GM12873 (cell line): ENCODE measurements at regions not wholly inside any gene's neighbourhood (a gene's known extent, or its start where the extent isn't known, plus 50 kb on each side); places are given as distances from the start of the nearest gene placed in this dataset.

Experiments used
- TF ChIP-seq, protein P1 (sequence below): IDR thresholded peaks from 2 replicates; pipeline ENCODE4 v1.5.1; 2012; ENCODE audit warnings: low read depth, mild to moderate bottlenecking, moderate library complexity, low read length, control low read depth; ENCODE audit not compliant: insufficient read depth; ENCODE audit errors: missing control alignments

DNA sequence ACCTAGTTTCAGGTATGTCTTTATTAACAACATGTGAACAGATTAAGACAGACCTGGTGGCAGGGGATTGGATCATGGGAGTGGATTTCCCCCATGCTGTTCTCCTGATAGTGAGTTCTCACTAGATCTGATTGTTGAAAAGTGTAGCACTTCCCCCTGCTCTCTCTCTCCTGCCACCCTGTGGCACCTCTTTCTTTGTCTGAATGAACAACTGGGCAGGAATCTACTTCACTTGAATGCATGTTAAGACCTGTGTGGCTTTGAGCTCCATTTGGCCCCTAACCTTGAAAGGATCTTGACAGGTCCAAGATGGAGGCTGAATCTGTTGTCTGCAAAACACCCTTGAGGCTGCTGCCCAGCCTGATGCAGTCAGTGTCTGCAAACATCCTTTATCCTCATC lies 194.4 kb downstream of the RNF144A start:
- TF ChIP-seq, protein P1, sequence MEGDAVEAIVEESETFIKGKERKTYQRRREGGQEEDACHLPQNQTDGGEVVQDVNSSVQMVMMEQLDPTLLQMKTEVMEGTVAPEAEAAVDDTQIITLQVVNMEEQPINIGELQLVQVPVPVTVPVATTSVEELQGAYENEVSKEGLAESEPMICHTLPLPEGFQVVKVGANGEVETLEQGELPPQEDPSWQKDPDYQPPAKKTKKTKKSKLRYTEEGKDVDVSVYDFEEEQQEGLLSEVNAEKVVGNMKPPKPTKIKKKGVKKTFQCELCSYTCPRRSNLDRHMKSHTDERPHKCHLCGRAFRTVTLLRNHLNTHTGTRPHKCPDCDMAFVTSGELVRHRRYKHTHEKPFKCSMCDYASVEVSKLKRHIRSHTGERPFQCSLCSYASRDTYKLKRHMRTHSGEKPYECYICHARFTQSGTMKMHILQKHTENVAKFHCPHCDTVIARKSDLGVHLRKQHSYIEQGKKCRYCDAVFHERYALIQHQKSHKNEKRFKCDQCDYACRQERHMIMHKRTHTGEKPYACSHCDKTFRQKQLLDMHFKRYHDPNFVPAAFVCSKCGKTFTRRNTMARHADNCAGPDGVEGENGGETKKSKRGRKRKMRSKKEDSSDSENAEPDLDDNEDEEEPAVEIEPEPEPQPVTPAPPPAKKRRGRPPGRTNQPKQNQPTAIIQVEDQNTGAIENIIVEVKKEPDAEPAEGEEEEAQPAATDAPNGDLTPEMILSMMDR, result peak; percentile 26

DNA sequence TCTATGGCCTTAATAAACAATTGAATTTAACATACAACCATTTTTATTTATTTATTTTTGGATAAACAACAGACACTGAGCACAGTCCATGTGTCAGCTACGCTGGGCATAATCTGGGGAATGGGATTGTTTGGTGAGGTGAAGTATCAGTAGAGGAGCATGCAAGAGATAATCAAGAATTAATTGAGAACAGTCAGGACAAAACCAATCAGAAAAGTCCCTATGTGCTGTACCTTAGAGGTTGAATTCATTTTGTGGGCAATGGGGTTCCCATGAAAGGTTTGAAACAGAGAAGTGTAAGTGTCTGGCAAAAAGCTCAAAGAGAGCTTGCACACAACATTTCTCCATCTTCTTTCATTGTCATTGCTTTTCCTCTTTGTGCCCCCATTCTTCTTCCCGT lies 198.2 kb downstream of the RNF144A start:
- TF ChIP-seq, protein P1, result no peak

DNA sequence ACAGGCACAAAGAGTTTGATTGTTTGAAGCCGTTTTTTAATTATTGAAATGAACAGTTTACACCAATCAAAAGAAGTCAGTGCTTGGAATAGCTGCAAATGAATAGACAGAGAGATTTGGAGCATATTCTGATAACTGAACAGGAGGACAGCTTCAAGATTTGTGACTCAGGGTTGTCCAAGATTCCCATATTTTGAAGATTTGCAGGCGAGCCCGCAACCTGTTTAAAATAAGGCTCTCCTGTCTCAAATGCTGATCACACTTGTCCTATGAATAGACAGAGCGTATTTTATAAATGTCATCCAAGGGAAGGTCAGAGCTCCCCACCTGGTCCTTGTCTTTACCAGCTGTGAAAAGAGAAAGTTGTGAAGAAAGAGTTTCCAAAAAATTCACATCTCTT lies 198.7 kb downstream of the RNF144A start:
- TF ChIP-seq, protein P1, result no peak

DNA sequence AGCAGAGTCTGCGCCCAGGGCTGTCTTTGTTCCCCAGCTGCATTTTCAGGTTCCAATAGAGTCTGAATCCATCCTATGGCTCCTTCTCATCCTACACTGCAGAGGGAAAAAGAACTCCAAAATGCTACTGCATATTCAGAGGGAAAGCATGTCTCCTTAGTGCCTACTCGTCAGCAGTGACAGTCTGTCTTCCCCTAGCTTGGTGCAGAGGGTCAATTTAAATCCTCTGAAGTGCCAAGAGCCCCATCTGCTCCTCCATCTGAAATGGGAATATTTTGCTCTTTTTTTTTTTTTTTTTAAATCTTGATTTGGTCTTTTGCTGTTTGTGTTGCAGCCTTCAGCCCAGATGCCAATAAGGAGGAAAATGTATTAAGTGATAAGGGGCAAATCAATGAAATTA lies 199.3 kb downstream of the RNF144A start:
- TF ChIP-seq, protein P1, result no peak

DNA sequence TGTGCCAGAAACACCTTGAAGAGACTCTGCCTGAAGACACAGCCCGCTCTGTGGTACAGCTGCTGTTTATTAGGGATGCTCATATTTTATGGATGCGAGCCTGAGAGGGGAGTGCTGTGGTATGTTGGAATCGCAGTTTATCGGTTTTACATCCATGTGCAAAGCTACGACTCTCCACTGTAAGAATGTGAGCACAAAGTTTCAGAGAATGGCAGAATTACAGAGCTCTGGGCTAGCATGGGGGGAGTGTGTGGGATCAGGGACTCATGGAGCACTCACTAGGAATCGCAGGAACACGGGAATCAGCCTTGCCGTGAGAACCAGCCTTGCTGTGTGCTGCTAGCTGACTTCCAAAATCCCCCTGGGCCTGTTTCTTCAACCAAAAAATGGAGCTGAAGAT lies 199.9 kb downstream of the RNF144A start:
- TF ChIP-seq, protein P1, result no peak

DNA sequence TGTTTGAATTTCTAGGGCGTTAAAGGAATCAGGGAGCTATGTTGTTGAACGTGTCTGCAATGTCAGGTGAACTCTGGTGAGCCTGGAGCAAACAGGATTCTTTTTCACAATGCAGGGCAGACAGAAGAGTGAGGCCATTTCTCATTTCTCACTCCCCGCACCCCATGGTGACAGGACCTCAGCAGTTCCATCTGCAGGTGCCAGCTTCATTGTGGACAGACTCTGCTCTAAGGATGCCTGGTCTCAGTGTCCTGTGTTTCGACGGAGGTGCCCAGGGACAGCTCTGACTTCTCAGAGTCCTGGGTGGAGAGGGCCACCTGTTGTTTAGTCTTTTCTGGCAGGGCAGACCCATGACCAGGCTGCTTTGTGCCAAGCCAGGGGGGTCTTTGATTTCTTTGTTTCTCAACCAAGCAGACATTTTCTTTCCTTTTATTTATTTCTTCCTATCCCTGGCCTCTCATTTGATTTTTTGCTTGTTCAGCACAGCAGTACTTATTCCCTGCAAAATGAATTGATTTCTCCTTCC lies 201.5 kb downstream of the RNF144A start:
- TF ChIP-seq, protein P1, result no peak

DNA sequence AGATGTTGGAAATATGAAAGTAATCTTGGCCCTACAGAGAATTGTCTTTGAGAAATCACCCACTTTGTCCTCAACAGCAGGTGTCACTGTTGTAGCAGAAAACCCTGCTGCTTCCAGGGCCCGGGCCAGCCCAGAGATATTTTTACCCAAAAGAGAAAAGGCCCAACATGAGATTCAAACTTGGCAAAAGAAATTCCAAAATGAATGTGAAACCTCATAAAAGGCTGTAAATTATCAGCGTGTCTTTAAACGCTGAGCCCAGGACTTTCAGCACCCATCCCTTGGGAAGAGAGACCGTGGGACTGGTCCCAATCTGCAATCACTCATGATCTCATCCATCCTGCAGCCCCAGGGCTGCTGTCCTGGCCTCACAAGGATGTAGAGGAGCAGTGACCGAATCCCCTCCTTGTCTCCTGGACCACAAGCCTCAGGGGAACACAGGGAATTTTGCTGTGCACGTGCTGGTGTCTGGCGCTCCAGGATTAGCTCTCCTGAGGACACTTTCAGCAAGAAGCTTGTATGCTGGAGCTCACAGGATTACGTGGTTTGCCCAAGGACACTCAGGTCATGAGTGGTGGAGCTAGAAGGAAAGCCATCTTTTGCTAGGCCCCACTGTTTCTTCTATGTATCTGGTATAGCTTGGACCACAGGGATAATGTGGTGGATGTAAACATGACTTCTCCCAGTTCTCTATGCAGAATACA lies 202.1 kb downstream of the RNF144A start:
- TF ChIP-seq, protein P1, result peak; percentile 42
